Activated T-helper 1 cell treated with anti-CD3 and anti-CD28 coated beads, Interleukin-12 subunit alpha, Interleukin-12 subunit beta, Interleukin-2, Interleukin-4 antibody, amounts not matched to agents 30 ng/mL and 10 ng/mL and 1 ng/mL, durations not matched to agents 14 hours and 24 hours and 36 hours (primary cell): ENCODE measurements at regions not wholly inside any gene's neighbourhood (a gene's known extent, or its start where the extent isn't known, plus 50 kb on each side); places are given as distances from the start of the nearest gene placed in this dataset.
"Not testable (repeated sequence)": the region's sequence is repeated elsewhere in the genome, so short reads cannot be mapped to it uniquely, and the experiment has no call there.

ENCODE experiments used
- DNase-seq: peaks from one replicate; pipeline ENCODE4 v3.0.0; 2021; ENCODE audit warnings: low spot score
- H3K27ac Mint-ChIP-seq: one replicate; pipeline ENCODE4 v1.8.0; 2021; ENCODE audit warnings: mild to moderate bottlenecking, mixed read lengths
- H3K27me3 Mint-ChIP-seq: one replicate; pipeline ENCODE4 v1.8.0; 2022; ENCODE audit warnings: mild to moderate bottlenecking, moderate library complexity, mixed read lengths; ENCODE audit not compliant: insufficient read depth
- H3K36me3 Mint-ChIP-seq: one replicate; pipeline ENCODE4 v1.8.0; 2021; ENCODE audit warnings: low read depth, mixed read lengths
- H3K4me1 Mint-ChIP-seq: one replicate; pipeline ENCODE4 v1.8.0; 2021; ENCODE audit warnings: low read depth, mixed read lengths
- H3K4me3 Mint-ChIP-seq: one replicate; pipeline ENCODE4 v1.8.0; 2021; ENCODE audit warnings: mild to moderate bottlenecking, moderate library complexity, mixed read lengths
- H3K9me3 Mint-ChIP-seq: one replicate; pipeline ENCODE4 v1.8.0; 2021; ENCODE audit warnings: mixed read lengths
- intact Hi-C: fragments of 100-400 bp; cut with micrococcal nuclease; formaldehyde crosslinking; loops from one replicate; pipeline ENCODE4 v1.15.1; 2024

GRCh38 chr9:87374023-87374919 lies 123.4 kb upstream of the DAPK1 start:
- not testable (repeated sequence) for H3K4me1 Mint-ChIP-seq, H3K9me3 Mint-ChIP-seq, H3K27me3 Mint-ChIP-seq, H3K4me3 Mint-ChIP-seq, H3K36me3 Mint-ChIP-seq, H3K27ac Mint-ChIP-seq
- intact Hi-C loops: loop anchor here (1.0 to 10.0 kb wide), 2 partner anchors 90 to 161 kb away; no protein-coding TSS in a partner anchor
- DNase-seq: peak; percentile 5

- Mint-ChIP-seq H3K36me3 (no peaks in the 10 kb centered on the region), H3K27ac (no peak overlapping the region), H3K4me1 (peaks cover 9% of the 10 kb centered on the region), H3K27me3 (peaks cover 3% of the 10 kb centered on the region), H3K4me3 (no peak overlapping the region), H3K9me3 (no peaks in the 10 kb centered on the region)
- no peak for DNase-seq
- intact Hi-C loops: loop anchor here (10.0 kb wide), 1 partner anchor 159 kb away; no protein-coding TSS in a partner anchor
Observed at GRCh38 chr9:87375397-87376073, 122.1 kb upstream of the DAPK1 start.

GRCh38 chr9:87378676-87379075 lies 119.0 kb upstream of the DAPK1 start:
- no peaks in the 10 kb centered on the region for H3K9me3 Mint-ChIP-seq
- no peak overlapping the region for H3K27ac Mint-ChIP-seq
- no peak for DNase-seq
- intact Hi-C loops: loop anchor here (10.0 kb wide), 1 partner anchor 156 kb away; no protein-coding TSS in a partner anchor
- peaks cover 7% of the 10 kb centered on the region for H3K4me1 Mint-ChIP-seq
- H3K27me3 Mint-ChIP-seq: peaks cover 3% of the 10 kb centered on the region
- H3K36me3 Mint-ChIP-seq: no peaks in the 10 kb centered on the region
- no peak overlapping the region for H3K4me3 Mint-ChIP-seq

GRCh38 chr9:87379300-87379699 lies 118.4 kb upstream of the DAPK1 start:
- intact Hi-C loops: loop anchor here (10.0 kb wide), 1 partner anchor 156 kb away; no protein-coding TSS in a partner anchor
- Mint-ChIP-seq H3K27ac (no peak overlapping the region), H3K4me3 (no peak overlapping the region), H3K27me3 (peaks cover 2% of the 10 kb centered on the region), H3K4me1 (peaks cover 1% of the 10 kb centered on the region), H3K9me3 (no peaks in the 10 kb centered on the region), H3K36me3 (no peaks in the 10 kb centered on the region)
- no peak for DNase-seq

- Mint-ChIP-seq H3K9me3 (no peaks in the 10 kb centered on the region), H3K27me3 (no peaks in the 10 kb centered on the region), H3K27ac (no peak overlapping the region), H3K4me3 (no peak overlapping the region), H3K36me3 (no peaks in the 10 kb centered on the region), H3K4me1 (no peaks in the 10 kb centered on the region)
- DNase-seq: no peak
- intact Hi-C loops: no loop called here
Observed at GRCh38 chr9:87381050-87381711, 116.5 kb upstream of the DAPK1 start.

- no peak overlapping the region for H3K4me3 Mint-ChIP-seq
- H3K27ac Mint-ChIP-seq: no peak overlapping the region
- no peaks in the 10 kb centered on the region for H3K27me3 Mint-ChIP-seq
- intact Hi-C loops: no loop called here
- H3K4me1 Mint-ChIP-seq: no peaks in the 10 kb centered on the region
- no peaks in the 10 kb centered on the region for H3K36me3 Mint-ChIP-seq
- no peaks in the 10 kb centered on the region for H3K9me3 Mint-ChIP-seq
- no peak for DNase-seq
Observed at GRCh38 chr9:87381746-87382145, 115.9 kb upstream of the DAPK1 start.

- no peak overlapping the region for H3K27ac Mint-ChIP-seq
- intact Hi-C loops: no loop called here
- no peaks in the 10 kb centered on the region for H3K36me3 Mint-ChIP-seq
- no peaks in the 10 kb centered on the region for H3K4me1 Mint-ChIP-seq
- no peaks in the 10 kb centered on the region for H3K27me3 Mint-ChIP-seq
- no peaks in the 10 kb centered on the region for H3K9me3 Mint-ChIP-seq
- DNase-seq: no peak
- no peak overlapping the region for H3K4me3 Mint-ChIP-seq
Observed at GRCh38 chr9:87382900-87383299, 114.8 kb upstream of the DAPK1 start.

GRCh38 chr9:87383344-87384150 lies 114.1 kb upstream of the DAPK1 start:
- Mint-ChIP-seq H3K4me1 (no peaks in the 10 kb centered on the region), H3K4me3 (no peak overlapping the region), H3K36me3 (no peaks in the 10 kb centered on the region), H3K27me3 (no peaks in the 10 kb centered on the region), H3K27ac (no peak overlapping the region), H3K9me3 (no peaks in the 10 kb centered on the region)
- DNase-seq: no peak
- intact Hi-C loops: no loop called here

GRCh38 chr9:87386490-87387025 lies 111.1 kb upstream of the DAPK1 start:
- Mint-ChIP-seq H3K9me3 (no peaks in the 10 kb centered on the region), H3K27me3 (no peaks in the 10 kb centered on the region), H3K27ac (no peak overlapping the region), H3K4me1 (no peaks in the 10 kb centered on the region), H3K4me3 (no peak overlapping the region), H3K36me3 (no peaks in the 10 kb centered on the region)
- intact Hi-C loops: no loop called here
- no peak for DNase-seq

GRCh38 chr9:87387351-87388011 lies 110.2 kb upstream of the DAPK1 start:
- no peak for DNase-seq
- Mint-ChIP-seq H3K9me3 (no peaks in the 10 kb centered on the region), H3K4me3 (no peak overlapping the region), H3K27ac (no peak overlapping the region), H3K36me3 (no peaks in the 10 kb centered on the region), H3K27me3 (peaks cover 2% of the 10 kb centered on the region), H3K4me1 (no peaks in the 10 kb centered on the region)
- intact Hi-C loops: no loop called here

GRCh38 chr9:87388708-87389107 lies 109.0 kb upstream of the DAPK1 start:
- DNase-seq, H3K27me3 Mint-ChIP-seq, H3K4me1 Mint-ChIP-seq, intact Hi-C loops, H3K9me3 Mint-ChIP-seq, H3K36me3 Mint-ChIP-seq, H3K4me3 Mint-ChIP-seq, H3K27ac Mint-ChIP-seq: not testable (repeated sequence)

- Mint-ChIP-seq H3K27me3 (peaks cover 6% of the 10 kb centered on the region), H3K36me3 (no peaks in the 10 kb centered on the region), H3K4me3 (no peak overlapping the region), H3K4me1 (no peaks in the 10 kb centered on the region), H3K27ac (no peak overlapping the region), H3K9me3 (no peaks in the 10 kb centered on the region)
- no peak for DNase-seq
- intact Hi-C loops: no loop called here
Observed at GRCh38 chr9:87389936-87390335, 107.7 kb upstream of the DAPK1 start.
